ENCODE measurements at regions not wholly inside any gene's neighbourhood (a gene's known extent, or its start where the extent isn't known, plus 50 kb on each side); places are given as distances from the start of the nearest gene placed in this dataset.

DNA sequence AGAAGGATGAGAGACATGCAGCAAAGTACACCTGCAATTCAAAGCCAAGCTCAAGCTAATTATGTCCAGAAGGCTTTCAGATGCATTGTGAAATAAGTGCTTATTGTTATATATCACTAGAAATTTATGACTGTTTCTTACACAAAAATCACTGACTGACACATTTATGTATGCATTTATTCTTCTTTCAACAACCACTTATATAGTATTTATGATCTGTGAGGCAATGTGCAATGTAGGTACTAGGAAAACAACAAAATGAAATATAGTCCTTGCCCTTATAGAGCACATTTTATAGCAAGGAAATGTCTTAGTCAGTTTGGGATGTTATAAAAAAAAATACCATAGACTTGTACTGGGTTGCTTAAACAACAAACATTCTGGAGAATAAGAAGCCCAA lies 167.6 kb downstream of the YIPF5 start:
- TF ChIP-seq, protein P1, sequence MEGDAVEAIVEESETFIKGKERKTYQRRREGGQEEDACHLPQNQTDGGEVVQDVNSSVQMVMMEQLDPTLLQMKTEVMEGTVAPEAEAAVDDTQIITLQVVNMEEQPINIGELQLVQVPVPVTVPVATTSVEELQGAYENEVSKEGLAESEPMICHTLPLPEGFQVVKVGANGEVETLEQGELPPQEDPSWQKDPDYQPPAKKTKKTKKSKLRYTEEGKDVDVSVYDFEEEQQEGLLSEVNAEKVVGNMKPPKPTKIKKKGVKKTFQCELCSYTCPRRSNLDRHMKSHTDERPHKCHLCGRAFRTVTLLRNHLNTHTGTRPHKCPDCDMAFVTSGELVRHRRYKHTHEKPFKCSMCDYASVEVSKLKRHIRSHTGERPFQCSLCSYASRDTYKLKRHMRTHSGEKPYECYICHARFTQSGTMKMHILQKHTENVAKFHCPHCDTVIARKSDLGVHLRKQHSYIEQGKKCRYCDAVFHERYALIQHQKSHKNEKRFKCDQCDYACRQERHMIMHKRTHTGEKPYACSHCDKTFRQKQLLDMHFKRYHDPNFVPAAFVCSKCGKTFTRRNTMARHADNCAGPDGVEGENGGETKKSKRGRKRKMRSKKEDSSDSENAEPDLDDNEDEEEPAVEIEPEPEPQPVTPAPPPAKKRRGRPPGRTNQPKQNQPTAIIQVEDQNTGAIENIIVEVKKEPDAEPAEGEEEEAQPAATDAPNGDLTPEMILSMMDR (IDR thresholded peaks at IDR 0.05; ENCODE audit: low read depth, low read length) = no peak
- H3K4me3 ChIP-seq (ENCODE audit: low read depth, low read length) = no peak overlapping the region

DNA sequence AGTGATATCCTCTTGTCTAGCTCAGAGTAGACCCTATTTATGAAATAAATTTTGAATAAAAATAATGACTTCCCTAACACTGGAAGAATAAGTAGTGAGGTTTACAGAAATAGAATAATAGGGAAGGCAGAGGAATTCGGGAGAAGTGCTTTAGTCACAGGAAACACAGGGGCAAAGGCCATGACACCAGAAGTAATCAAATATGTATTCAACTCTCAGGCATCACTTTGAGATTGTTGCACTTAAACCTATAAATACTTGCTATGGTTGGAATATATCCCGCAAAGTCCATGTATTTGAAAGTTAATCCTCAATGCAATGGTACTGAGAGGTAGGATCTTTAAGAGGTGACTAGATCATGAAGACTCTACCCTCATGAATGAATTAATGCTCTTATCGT lies 166.8 kb downstream of the YIPF5 start:
- TF ChIP-seq, protein P1 (IDR thresholded peaks at IDR 0.05; ENCODE audit: low read depth, low read length) = no peak
- no peak overlapping the region for H3K4me3 ChIP-seq (ENCODE audit: low read depth, low read length)

DNA sequence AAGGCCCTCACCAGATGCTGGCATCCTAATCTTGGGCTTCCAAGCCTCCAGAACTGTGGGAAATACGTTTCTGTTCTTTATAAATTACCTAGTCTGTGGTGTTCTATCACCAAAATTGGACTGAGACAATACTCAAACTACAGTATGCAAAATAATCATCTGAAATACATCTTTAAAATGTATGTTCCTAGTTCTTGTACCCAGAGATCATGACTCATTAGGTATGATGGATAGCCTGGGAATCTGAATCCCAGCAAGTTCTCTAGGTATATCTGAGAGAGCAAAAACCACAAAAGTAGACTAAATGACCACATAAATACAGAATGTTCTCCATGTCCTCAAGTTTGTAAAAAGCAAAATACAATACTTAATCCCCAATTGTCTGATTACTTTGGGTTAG lies 166.3 kb downstream of the YIPF5 start:
- H3K4me3 ChIP-seq (ENCODE audit: low read depth, low read length) = no peak overlapping the region
- TF ChIP-seq, protein P1 (IDR thresholded peaks at IDR 0.05; ENCODE audit: low read depth, low read length) = no peak

DNA sequence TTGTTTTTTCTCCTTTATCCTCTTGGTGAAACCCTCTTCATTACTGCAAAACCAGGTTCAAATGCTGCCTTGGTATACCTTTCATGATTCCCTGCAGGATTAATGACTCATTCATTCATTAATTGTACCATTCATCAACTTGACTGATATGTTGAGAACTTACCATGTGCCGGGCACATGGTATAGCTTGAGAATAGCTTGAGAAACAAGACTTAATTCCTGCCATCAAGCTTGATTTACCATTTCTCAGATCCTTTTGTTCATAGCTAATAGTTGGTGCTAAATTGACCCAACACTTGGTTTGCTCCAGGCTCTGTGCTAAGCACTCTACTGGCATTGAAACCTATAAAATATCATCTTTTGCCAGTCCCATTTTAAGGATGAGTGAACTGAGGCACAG lies 165.7 kb downstream of the YIPF5 start:
- TF ChIP-seq, protein P1 (IDR thresholded peaks at IDR 0.05; ENCODE audit: low read depth, low read length) = no peak
- no peak overlapping the region for H3K4me3 ChIP-seq (ENCODE audit: low read depth, low read length)

DNA sequence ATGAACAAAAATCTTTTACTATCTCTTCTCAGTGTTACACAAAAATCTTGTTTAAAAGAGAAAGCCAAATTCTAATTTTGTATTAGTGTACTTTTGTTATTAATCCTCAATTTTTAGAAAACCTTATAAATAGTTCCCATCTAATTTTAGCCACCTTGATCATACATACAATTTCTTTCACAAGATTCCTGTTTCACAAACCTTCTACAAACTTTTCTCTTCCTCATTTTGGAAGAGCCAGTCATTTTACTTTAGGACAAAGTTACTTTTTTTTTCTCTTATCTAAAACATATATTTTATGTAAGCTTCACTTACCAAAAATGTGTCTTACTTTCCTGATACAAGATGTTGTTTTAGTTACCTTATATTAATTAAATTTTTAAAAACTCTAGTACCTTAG lies 161.3 kb downstream of the YIPF5 start:
- TF ChIP-seq, protein P1 (IDR thresholded peaks at IDR 0.05; ENCODE audit: low read depth, low read length) = no peak
- H3K4me3 ChIP-seq (ENCODE audit: low read depth, low read length) = no peak overlapping the region

DNA sequence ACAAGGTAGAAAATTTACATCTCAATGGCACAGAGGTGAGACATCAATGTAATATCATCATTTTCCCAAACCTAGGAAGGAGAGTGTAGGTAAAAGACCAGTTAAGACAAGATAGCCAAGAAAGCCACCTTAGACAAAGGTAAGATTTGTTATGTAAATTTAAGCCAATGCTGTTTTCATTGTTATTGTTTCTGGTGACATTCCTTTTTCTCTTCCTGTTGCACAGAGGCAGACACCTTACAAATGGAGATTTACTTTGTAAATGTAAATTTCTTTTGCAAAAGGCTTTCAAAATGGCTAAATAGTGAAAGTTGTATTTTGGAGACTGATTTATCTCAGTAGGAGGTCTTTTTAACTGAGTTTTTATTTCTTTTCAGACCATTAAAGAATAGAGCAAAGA lies 159.1 kb downstream of the YIPF5 start:
- H3K4me3 ChIP-seq (ENCODE audit: low read depth, low read length) = no peak overlapping the region
- TF ChIP-seq, protein P1 (IDR thresholded peaks at IDR 0.05; ENCODE audit: low read depth, low read length) = no peak

DNA sequence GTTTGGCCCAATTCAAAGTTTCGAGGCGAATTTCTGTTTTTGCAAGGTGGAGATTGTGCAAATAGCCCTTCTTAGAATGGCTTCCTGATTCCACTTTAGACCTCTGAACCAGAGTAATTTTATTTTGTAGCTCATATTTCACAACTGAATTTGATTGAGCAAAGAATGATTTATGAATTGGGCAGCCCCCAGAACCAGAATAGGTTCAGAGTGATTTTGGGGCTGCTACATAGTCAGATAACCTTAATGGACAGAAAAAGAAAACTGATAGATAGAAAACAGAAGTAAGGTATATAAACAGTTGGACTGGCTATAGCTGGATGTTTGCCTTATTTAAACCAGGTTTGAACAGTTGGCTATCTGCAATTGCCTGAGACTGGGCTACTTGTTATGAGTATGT lies 156.6 kb downstream of the YIPF5 start:
- TF ChIP-seq, protein P1 (IDR thresholded peaks at IDR 0.05; ENCODE audit: low read depth, low read length) = no peak
- H3K4me3 ChIP-seq (ENCODE audit: low read depth, low read length) = no peak overlapping the region
